AG09309 (cell line): ENCODE measurements at regions not wholly inside any gene's neighbourhood (a gene's known extent, or its start where the extent isn't known, plus 50 kb on each side); places are given as distances from the start of the nearest gene placed in this dataset.

Experiments
- DNase-seq: peaks from one replicate; pipeline ENCODE4 v3.0.0-alpha.2; 2010; ENCODE audit warnings: low read depth
- H3K4me3 ChIP-seq: 2 replicates; pipeline ENCODE4 v1.5.1; 2011; ENCODE audit warnings: mild to moderate bottlenecking, low read depth, low read length, moderate library complexity; ENCODE audit not compliant: control insufficient read depth
- TF ChIP-seq, protein P1 (sequence below): IDR thresholded peaks from 2 replicates; pipeline ENCODE4 v1.5.1; 2011; ENCODE audit warnings: mild to moderate bottlenecking, low read depth, low read length, inconsistent platforms; ENCODE audit not compliant: insufficient read depth, control insufficient read depth; ENCODE audit errors: missing control alignments

DNA sequence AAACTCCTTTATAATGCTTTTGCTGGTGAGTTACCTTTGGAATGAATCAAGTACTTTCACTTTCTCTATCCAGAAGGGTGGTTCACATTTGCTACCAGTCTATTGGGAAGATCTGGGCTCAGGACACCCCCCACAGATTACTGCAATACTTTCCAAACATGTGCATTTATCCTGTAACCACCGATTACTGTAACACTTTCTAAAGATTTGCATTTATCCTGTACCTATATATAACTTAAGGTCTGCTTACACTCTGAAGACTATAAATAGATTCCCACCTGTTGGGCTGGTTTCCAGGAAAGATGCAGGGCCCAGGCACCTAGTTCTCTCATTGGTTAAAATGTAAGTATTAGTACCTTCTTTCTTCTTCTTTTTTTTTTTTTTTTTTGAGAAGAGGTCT is 113.0 kb upstream of the NEDD4L start:
- TF ChIP-seq, protein P1, sequence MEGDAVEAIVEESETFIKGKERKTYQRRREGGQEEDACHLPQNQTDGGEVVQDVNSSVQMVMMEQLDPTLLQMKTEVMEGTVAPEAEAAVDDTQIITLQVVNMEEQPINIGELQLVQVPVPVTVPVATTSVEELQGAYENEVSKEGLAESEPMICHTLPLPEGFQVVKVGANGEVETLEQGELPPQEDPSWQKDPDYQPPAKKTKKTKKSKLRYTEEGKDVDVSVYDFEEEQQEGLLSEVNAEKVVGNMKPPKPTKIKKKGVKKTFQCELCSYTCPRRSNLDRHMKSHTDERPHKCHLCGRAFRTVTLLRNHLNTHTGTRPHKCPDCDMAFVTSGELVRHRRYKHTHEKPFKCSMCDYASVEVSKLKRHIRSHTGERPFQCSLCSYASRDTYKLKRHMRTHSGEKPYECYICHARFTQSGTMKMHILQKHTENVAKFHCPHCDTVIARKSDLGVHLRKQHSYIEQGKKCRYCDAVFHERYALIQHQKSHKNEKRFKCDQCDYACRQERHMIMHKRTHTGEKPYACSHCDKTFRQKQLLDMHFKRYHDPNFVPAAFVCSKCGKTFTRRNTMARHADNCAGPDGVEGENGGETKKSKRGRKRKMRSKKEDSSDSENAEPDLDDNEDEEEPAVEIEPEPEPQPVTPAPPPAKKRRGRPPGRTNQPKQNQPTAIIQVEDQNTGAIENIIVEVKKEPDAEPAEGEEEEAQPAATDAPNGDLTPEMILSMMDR: no peak
- no peak for DNase-seq
- no peak overlapping the region for H3K4me3 ChIP-seq

DNA sequence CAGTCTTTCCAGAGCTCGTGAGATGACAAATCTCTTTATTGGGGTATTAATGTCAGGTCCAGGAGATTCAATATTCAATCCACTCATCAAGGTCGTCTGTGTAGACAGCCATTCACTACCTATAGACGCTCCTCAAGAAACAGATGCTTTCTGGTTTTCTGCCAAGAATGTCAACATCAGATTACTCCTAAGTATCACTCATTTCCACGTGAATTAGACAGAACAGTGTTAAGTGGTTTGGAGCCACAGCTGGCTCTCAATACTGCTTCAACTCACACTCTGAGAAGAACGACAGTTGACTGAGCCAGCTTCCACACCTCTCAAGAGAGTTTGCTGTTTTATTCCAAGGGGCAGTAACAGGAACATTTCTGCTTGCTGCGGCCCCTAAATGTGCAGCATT is 113.5 kb upstream of the NEDD4L start:
- TF ChIP-seq, protein P1: no peak
- no peak overlapping the region for H3K4me3 ChIP-seq
- no peak for DNase-seq

DNA sequence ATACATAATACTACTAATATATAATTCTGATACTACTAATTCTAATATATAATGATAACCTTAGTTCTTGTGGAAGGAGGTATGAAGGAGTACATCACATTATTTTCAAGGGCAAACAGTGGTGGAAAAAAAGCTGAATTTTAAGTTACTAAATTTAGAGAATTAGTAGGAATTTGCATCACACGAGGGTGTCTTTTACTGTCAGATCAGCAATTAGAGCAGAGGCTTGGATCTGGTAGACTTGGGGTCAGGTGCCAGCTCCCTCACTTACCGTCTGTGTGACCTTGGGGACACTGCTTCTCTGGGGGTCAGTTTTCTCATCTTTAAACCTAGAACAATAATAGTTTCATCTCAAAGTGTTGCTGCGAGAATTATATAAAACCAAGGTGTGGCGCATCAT is 114.1 kb upstream of the NEDD4L start:
- TF ChIP-seq, protein P1: no peak
- DNase-seq: no peak
- no peak overlapping the region for H3K4me3 ChIP-seq

DNA sequence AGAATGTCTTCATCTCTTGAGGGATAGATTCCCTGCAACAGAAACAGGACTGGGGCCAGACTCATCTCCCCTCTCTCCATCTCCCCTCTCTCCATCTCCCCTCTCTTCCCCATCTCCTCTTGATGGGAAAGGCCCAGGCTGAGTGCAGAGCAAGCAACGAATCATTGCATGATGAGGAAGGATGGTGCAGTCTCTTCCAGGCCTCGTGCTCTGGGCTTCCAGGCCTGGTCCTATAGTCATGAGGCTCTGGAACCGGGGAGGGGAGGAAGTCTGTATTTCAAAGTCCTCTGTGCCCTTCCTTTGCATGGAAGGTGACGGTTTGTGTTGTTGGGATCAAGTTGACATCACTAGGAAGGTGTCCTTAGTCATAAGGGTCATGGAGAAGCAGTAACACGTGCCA is 115.6 kb upstream of the NEDD4L start:
- TF ChIP-seq, protein P1: no peak
- DNase-seq: no peak
- no peak overlapping the region for H3K4me3 ChIP-seq

DNA sequence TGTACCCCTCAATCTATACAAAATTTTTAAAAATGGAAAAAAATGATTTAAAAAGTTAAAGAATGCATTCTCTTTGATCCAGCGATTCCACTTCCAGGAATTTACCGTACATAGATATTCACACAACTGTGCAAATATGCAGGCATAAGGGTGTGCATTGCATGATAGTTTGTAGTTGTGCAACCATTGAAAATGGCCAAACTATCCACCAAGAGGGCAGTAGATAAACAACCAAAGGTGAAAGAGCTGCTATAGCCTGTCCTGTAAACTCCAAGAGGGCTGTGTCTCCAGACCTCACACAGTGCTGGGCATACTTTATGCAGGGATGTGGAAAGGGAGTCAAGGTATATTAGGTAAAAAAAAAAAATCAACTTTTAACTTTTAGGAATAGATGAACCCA is 116.5 kb upstream of the NEDD4L start:
- no peak for DNase-seq
- no peak overlapping the region for H3K4me3 ChIP-seq
- TF ChIP-seq, protein P1: no peak

DNA sequence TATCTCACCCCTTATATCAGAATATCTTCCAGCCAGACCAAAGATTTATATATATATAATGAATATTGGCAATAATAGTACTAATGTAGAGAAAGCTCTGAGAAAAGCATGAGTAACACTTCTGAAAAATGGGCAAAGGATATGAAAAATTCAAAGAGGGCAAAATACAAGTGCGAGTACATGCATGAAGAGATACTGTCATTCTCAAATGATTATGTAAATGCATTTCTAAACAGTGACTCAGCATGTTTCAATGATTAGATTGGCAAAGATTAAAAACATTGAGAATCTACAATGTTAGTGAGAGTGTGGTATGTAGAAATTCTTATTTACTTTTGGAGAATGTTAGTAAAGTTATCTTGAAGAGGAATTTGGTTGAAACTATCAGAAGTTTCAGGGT is 118.3 kb upstream of the NEDD4L start:
- no peak overlapping the region for H3K4me3 ChIP-seq
- DNase-seq: peak; percentile 10
- TF ChIP-seq, protein P1: no peak

DNA sequence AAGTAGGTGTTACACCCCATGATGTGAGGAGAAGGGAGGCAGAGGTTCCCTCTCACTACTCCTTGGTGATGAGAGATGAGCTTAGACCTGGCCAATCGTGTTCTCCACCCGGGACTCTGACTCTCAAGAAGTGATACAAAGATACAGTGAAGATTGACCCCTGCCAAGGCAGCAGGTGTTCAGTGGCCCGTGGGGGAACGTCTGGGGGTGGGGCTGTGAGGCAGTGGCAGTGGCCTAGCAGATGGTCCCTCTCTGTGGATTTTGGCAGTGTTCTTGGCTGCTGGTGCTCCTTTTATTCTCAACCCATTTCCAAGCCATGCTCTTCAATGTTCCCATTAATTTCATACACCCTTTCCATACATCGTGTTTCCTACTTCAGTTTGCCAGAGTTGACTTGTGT is 120.4 kb upstream of the NEDD4L start:
- DNase-seq: no peak

More for the DNA sequence above, 120.4 kb upstream of the NEDD4L start:
- no peak overlapping the region for H3K4me3 ChIP-seq
- TF ChIP-seq, protein P1: no peak
